ENCODE measurements at regions not wholly inside any gene's neighbourhood (a gene's known extent, or its start where the extent isn't known, plus 50 kb on each side); places are given as distances from the start of the nearest gene placed in this dataset.

- DNase-seq: no peak
These were observed 50.7 kb upstream of the FOXB1 start for GRCh38 chr15:59953392-59953883.

- no peak for DNase-seq
These were observed 51.2 kb upstream of the FOXB1 start for GRCh38 chr15:59952960-59953359.

- no peak for DNase-seq
These were observed 53.3 kb upstream of the FOXB1 start for GRCh38 chr15:59950603-59951388.

GRCh38 chr15:59948924-59949613, 55.0 kb upstream of the FOXB1 start:
- DNase-seq: no peak

GRCh38 chr15:59946084-59946483, 58.0 kb upstream of the FOXB1 start:
- no peak for DNase-seq

GRCh38 chr15:59945036-59945435, 59.1 kb upstream of the FOXB1 start:
- no peak for DNase-seq

- no peak for DNase-seq
These were observed 62.5 kb upstream of the FOXB1 start for GRCh38 chr15:59941612-59942011.

GRCh38 chr15:59940928-59941327, 63.2 kb upstream of the FOXB1 start:
- DNase-seq: no peak

- DNase-seq: no peak
These were observed 63.7 kb upstream of the FOXB1 start for GRCh38 chr15:59940456-59940855.

GRCh38 chr15:59936741-59937140, 67.4 kb upstream of the FOXB1 start:
- DNase-seq: no peak

GRCh38 chr15:59933607-59934006, 70.5 kb upstream of the FOXB1 start:
- no peak for DNase-seq

- no peak for DNase-seq
These were observed 72.4 kb upstream of the FOXB1 start for GRCh38 chr15:59931646-59932261.

GRCh38 chr15:59924812-59925522, 79.1 kb upstream of the FOXB1 start:
- no peak for DNase-seq

- no peak for DNase-seq
These were observed 80.0 kb upstream of the FOXB1 start for GRCh38 chr15:59924096-59924495.

GRCh38 chr15:59923508-59923907, 80.6 kb upstream of the FOXB1 start:
- DNase-seq: no peak

GRCh38 chr15:59918994-59919951, 84.8 kb upstream of the FOXB1 start:
- DNase-seq: no peak

- DNase-seq: peak; percentile 10
These were observed 86.5 kb upstream of the FOXB1 start for GRCh38 chr15:59917504-59918157.

GRCh38 chr15:59906046-59906445, 98.1 kb upstream of the FOXB1 start:
- no peak for DNase-seq

- DNase-seq: no peak
These were observed 98.9 kb upstream of the FOXB1 start for GRCh38 chr15:59905176-59905575.

GRCh38 chr15:59904450-59905135, 99.5 kb upstream of the FOXB1 start:
- no peak for DNase-seq

- no peak for DNase-seq
These were observed 107.4 kb upstream of the FOXB1 start for GRCh38 chr15:59896663-59897074.

Measured in amniotic stem cell (primary cell).